CD14-positive monocyte (primary cell): ENCODE measurements at regions not wholly inside any gene's neighbourhood (a gene's known extent, or its start where the extent isn't known, plus 50 kb on each side); places are given as distances from the start of the nearest gene placed in this dataset.

ENCODE experiments used
- DNase-seq, 3 donors: peaks; one replicate each; pipeline ENCODE4 v3.0.0-alpha.2; 2011 to 2022
- H2AFZ ChIP-seq: 2 replicates; pipeline ENCODE4 v1.6.0; 2012; ENCODE audit warnings: mild to moderate bottlenecking, low read depth, low read length, inconsistent platforms; ENCODE audit not compliant: insufficient read depth, poor library complexity, severe bottlenecking
- H3K27ac ChIP-seq, 2 donors: 1 replicate in 1 of 2; 2 replicates in 1 of 2; pipeline ENCODE4 v1.5.1; 2012 to 2013; ENCODE audit warnings: low read length in 2 of 2, control low read depth in 1 of 2, inconsistent platforms in 1 of 2, low read depth in 1 of 2, mild to moderate bottlenecking in 1 of 2
- H3K27me3 ChIP-seq, 2 donors: one replicate each; pipeline versions ENCODE4 v1.6.0 to v1.6.1; 2011 to 2013; ENCODE audit warnings: low read length in 2 of 2; ENCODE audit not compliant: control insufficient read depth in 2 of 2, insufficient read depth in 2 of 2
- H3K36me3 ChIP-seq, 2 donors: replicated peaks in 1 of 2; 1 replicate in 1 of 2; 2 replicates in 1 of 2; pipeline versions ENCODE4 v1.5.1 to v1.6.1; 2012 to 2013; ENCODE audit warnings: low read length in 2 of 2, control low read depth in 1 of 2, inconsistent platforms in 1 of 2, mild to moderate bottlenecking in 1 of 2; ENCODE audit not compliant: insufficient read depth in 2 of 2, control insufficient read depth in 1 of 2
- H3K4me1 ChIP-seq, 2 donors: 1 replicate in 1 of 2; 2 replicates in 1 of 2; pipeline versions ENCODE4 v1.5.1 to v1.6.1; 2012 to 2013; ENCODE audit warnings: low read length in 2 of 2, control low read depth in 1 of 2, inconsistent platforms in 1 of 2, mild to moderate bottlenecking in 1 of 2, moderate library complexity in 1 of 2; ENCODE audit not compliant: insufficient read depth in 2 of 2, control insufficient read depth in 1 of 2
- H3K4me2 ChIP-seq: replicated peaks from 2 replicates; pipeline ENCODE3; 2012; ENCODE audit warnings: low read length, moderate library complexity, mild to moderate bottlenecking; ENCODE audit not compliant: poor library complexity, severe bottlenecking; ENCODE audit errors: extremely low read depth
- H3K4me3 ChIP-seq, 3 experiments: fragments of 200-600 bp in 1 of 3; sonication (generic) in 1 of 3; replicated peaks in 1 of 3; 1 replicate in 2 of 3; 2 replicates in 1 of 3; pipeline ENCODE4 v1.5.1; 2011 to 2013; ENCODE audit warnings: low read length in 3 of 3, mild to moderate bottlenecking in 3 of 3, control low read depth in 2 of 3, low read depth in 2 of 3, inconsistent platforms in 1 of 3, moderate library complexity in 1 of 3
- H3K79me2 ChIP-seq: 2 replicates; pipeline ENCODE4 v1.6.0; 2012; ENCODE audit warnings: mild to moderate bottlenecking, control low read depth, inconsistent platforms, low read length, moderate library complexity; ENCODE audit not compliant: insufficient read depth
- H3K9ac ChIP-seq: 2 replicates; pipeline ENCODE4 v1.6.0; 2017; ENCODE audit warnings: low read length, mild to moderate bottlenecking; ENCODE audit not compliant: insufficient read depth, poor library complexity, severe bottlenecking
- H3K9me3 ChIP-seq, 2 donors: replicated peaks in 1 of 2; 1 replicate in 1 of 2; 2 replicates in 1 of 2; pipeline versions ENCODE4 v1.5.1 to v1.6.1; 2012 to 2013; ENCODE audit warnings: low read length in 2 of 2, control low read depth in 1 of 2; ENCODE audit not compliant: control insufficient read depth in 1 of 2, insufficient read depth in 1 of 2
- H4K20me1 ChIP-seq: 2 replicates; pipeline ENCODE4 v1.6.0; 2012; ENCODE audit warnings: mild to moderate bottlenecking, low read length, control low read depth, moderate library complexity; ENCODE audit not compliant: insufficient read depth
- H3K27ac Mint-ChIP-seq, 7 donors: one replicate each; pipeline ENCODE4 v1.8.0; 2020; ENCODE audit warnings: mild to moderate bottlenecking in 7 of 7, mixed read lengths in 7 of 7, moderate library complexity in 6 of 7, inconsistent platforms in 2 of 7
- H3K27me3 Mint-ChIP-seq, 3 donors: one replicate each; pipeline ENCODE4 v1.8.0; 2021 to 2022; ENCODE audit warnings: low read depth in 3 of 3, mild to moderate bottlenecking in 3 of 3, mixed read lengths in 3 of 3, moderate library complexity in 3 of 3, inconsistent platforms in 1 of 3
- H3K36me3 Mint-ChIP-seq, 2 donors: one replicate each; pipeline ENCODE4 v1.8.0; 2020; ENCODE audit warnings: mixed read lengths in 2 of 2, inconsistent platforms in 1 of 2, mild to moderate bottlenecking in 1 of 2
- H3K4me1 Mint-ChIP-seq: one replicate; pipeline ENCODE4 v1.8.0; 2020; ENCODE audit warnings: mild to moderate bottlenecking, mixed read lengths
- H3K4me3 Mint-ChIP-seq, 2 donors: one replicate each; pipeline ENCODE4 v1.8.0; 2020; ENCODE audit warnings: mild to moderate bottlenecking in 2 of 2, mixed read lengths in 2 of 2, moderate library complexity in 1 of 2
- H3K9me3 Mint-ChIP-seq, 7 donors: one replicate each; pipeline ENCODE4 v1.8.0; 2020 to 2022; ENCODE audit warnings: mixed read lengths in 7 of 7, mild to moderate bottlenecking in 6 of 7, moderate library complexity in 6 of 7, inconsistent platforms in 2 of 7
- WGBS: methylation state at CpG from one replicate; pipeline ENCODE4 v1.1.5; 2013; ENCODE audit warnings: missing lambda C conversion rate; ENCODE audit not compliant: insufficient coverage; 5-methylcytosine and 5-hydroxymethylcytosine counted together
- intact Hi-C, 2 donors: fragments of 100-400 bp; cut with micrococcal nuclease; formaldehyde crosslinking; loops; one replicate each; pipeline versions ENCODE4 v1.15.0 to v1.15.1; 2023
- TF ChIP-seq, protein P1 (sequence below): fragments of 200-600 bp; IDR thresholded peaks from one replicate; pipeline ENCODE4 v1.8.0; 2022; ENCODE audit warnings: antibody characterized with exemption, mild to moderate bottlenecking

DNA sequence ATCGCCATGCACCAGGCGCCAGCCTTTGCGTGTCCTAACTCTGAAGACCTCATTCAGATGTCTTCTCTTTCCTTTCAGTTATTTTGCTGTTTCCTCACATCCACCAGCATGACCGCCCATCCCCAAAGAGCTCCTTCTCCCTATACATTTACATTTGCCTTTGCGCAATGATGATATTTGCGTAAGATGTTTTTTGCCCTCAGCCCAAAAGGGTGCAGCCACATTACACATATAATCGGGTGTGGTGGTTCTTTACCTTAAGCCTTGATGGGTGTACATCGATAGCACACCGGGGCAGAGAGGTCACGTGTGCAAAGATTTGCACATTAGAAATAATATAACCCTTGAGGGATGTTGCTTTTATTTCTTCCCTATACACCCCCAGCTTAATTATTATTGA, 192.8 kb downstream of the HUNK start:
- Histone ChIP-seq H3K27me3 (no peaks in the 10 kb centered on the region), H3K4me2 (no peak overlapping the region), H3K9me3 (peaks cover 0 to 3% of the 10 kb centered on the region in 2 donors), H4K20me1 (no peaks in the 10 kb centered on the region), H3K79me2 (no peaks in the 10 kb centered on the region), H2AFZ (no peak overlapping the region), H3K4me3 (no peak overlapping the region), H3K4me1 (no peaks in the 10 kb centered on the region), H3K36me3 (no peaks in the 10 kb centered on the region), H3K27ac (no peak overlapping the region), H3K9ac (no peak overlapping the region)
- WGBS: 100% methylated on average over 4 of the region's 10 CpGs
- H3K27ac Mint-ChIP-seq: no peak overlapping the region
- peaks cover 0 to 18% (median 6%) of the 10 kb centered on the region in 7 donors for H3K9me3 Mint-ChIP-seq
- intact Hi-C loops: no loop called here
- H3K4me1 Mint-ChIP-seq: no peaks in the 10 kb centered on the region
- TF ChIP-seq, protein P1, sequence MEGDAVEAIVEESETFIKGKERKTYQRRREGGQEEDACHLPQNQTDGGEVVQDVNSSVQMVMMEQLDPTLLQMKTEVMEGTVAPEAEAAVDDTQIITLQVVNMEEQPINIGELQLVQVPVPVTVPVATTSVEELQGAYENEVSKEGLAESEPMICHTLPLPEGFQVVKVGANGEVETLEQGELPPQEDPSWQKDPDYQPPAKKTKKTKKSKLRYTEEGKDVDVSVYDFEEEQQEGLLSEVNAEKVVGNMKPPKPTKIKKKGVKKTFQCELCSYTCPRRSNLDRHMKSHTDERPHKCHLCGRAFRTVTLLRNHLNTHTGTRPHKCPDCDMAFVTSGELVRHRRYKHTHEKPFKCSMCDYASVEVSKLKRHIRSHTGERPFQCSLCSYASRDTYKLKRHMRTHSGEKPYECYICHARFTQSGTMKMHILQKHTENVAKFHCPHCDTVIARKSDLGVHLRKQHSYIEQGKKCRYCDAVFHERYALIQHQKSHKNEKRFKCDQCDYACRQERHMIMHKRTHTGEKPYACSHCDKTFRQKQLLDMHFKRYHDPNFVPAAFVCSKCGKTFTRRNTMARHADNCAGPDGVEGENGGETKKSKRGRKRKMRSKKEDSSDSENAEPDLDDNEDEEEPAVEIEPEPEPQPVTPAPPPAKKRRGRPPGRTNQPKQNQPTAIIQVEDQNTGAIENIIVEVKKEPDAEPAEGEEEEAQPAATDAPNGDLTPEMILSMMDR: no peak
- DNase-seq: no peak
- no peaks in the 10 kb centered on the region for H3K36me3 Mint-ChIP-seq
- H3K4me3 Mint-ChIP-seq: no peak overlapping the region
- H3K27me3 Mint-ChIP-seq: peaks cover 2 to 3% (median 3%) of the 10 kb centered on the region in 3 donors

DNA sequence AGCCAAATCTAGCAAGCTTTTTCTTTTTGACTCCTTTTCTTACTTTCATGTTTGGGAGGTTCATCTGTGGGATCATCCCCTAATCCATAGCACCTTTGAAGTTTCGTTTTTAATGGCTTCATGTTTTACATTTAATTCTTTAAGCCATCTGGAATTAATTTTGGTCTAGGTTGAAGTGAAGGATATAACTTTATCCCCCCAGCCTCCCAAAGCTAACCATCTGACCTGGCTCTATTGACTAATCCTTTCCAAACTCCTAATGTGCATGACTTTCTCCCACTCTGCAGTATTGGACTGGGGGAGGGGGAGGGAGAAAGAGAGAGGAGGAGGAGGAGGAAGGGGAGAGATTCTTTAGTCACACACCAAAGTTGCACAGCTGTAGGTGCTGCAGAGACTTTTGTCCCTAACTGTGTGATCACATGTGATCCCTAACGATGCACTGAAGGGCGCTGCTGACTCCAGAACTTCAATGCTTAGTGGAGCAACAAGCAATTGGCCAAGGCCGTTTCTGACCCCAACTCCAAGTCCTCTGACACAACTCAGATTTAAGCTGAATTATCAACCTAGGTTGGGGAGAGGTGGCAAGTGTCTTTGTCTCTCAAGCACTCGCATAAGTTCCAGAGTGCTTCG, 191.6 kb downstream of the HUNK start:
- Mint-ChIP-seq H3K27me3 (peaks cover 2 to 3% (median 3%) of the 10 kb centered on the region in 3 donors), H3K9me3 (peaks cover 0 to 18% (median 6%) of the 10 kb centered on the region in 7 donors), H3K36me3 (no peaks in the 10 kb centered on the region), H3K4me3 (no peak overlapping the region), H3K4me1 (no peaks in the 10 kb centered on the region), H3K27ac (no peak overlapping the region)
- no peak overlapping the region for H3K4me2 ChIP-seq
- TF ChIP-seq, protein P1: no peak
- intact Hi-C loops: no loop called here
- H3K4me3 ChIP-seq: no peak overlapping the region
- H4K20me1 ChIP-seq: no peaks in the 10 kb centered on the region
- no peak overlapping the region for H3K27ac ChIP-seq
- peaks cover 0 to 3% of the 10 kb centered on the region in 2 donors for H3K9me3 ChIP-seq
- DNase-seq: no peak
- no peak overlapping the region for H3K9ac ChIP-seq
- 100% methylated on average over 1 of the region's 6 CpGs for WGBS
- H3K79me2 ChIP-seq: no peaks in the 10 kb centered on the region
- no peaks in the 10 kb centered on the region for H3K27me3 ChIP-seq
- no peaks in the 10 kb centered on the region for H3K36me3 ChIP-seq
- no peak overlapping the region for H2AFZ ChIP-seq
- H3K4me1 ChIP-seq: no peaks in the 10 kb centered on the region
